Esophagus squamous epithelium (tissue), 5 donors: ENCODE measurements at regions not wholly inside any gene's neighbourhood (a gene's known extent, or its start where the extent isn't known, plus 50 kb on each side); places are given as distances from the start of the nearest gene placed in this dataset.

Experiments used
- DNase-seq: peaks from one replicate; lab custom pipeline; 2025; lab: John Stamatoyannopoulos, UW
- H3K27ac ChIP-seq, 4 donors: fragments of 200-600 bp; sonication (generic); one replicate each; pipeline ENCODE4 v1.5.1; 2016 to 2019; ENCODE audit warnings: mild to moderate bottlenecking in 1 of 4
- H3K27me3 ChIP-seq, 4 donors: fragments of 200-600 bp; sonication (generic); 1 replicate in 3 of 4; 2 replicates in 1 of 4; pipeline versions ENCODE4 v1.5.1 to v1.6.0; 2017 to 2021; ENCODE audit warnings: antibody characterized with exemption in 1 of 4
- H3K36me3 ChIP-seq, 3 donors: fragments of 200-600 bp; sonication (generic); one replicate each; pipeline ENCODE4 v1.5.1; 2016 to 2019
- H3K4me1 ChIP-seq, 3 donors: fragments of 200-600 bp; sonication (generic); one replicate each; pipeline ENCODE4 v1.5.1; 2017 to 2019
- H3K4me3 ChIP-seq, 4 donors: fragments of 200-600 bp; sonication (generic); 1 replicate in 3 of 4; 2 replicates in 1 of 4; pipeline ENCODE4 v1.5.1; 2016 to 2019; ENCODE audit warnings: mild to moderate bottlenecking in 2 of 4, moderate library complexity in 1 of 4
- H3K9me3 ChIP-seq, 3 donors: fragments of 200-600 bp; sonication (generic); one replicate each; pipeline ENCODE4 v1.5.1; 2016 to 2019
- POLR2A ChIP-seq, 4 donors: fragments of 450-650 bp; IDR thresholded peaks; one replicate each; pipeline ENCODE4 v1.6.1; 2017; ENCODE audit warnings: antibody characterized with exemption in 4 of 4, mild to moderate bottlenecking in 4 of 4, moderate library complexity in 3 of 4
- WGBS, 2 donors: methylation state at CpG; one replicate each; pipeline ENCODE4 v1.1.5; 2018; 5-methylcytosine and 5-hydroxymethylcytosine counted together
- intact Hi-C: fragments of 100-400 bp; cut with DNase I; formaldehyde crosslinking; loops from one replicate; pipeline ENCODE4 v1.15.0; 2022
- TF ChIP-seq, protein P1 (sequence below), 6 experiments: fragments of 450-650 bp in 4 of 6; fragments of 200-600 bp in 2 of 6; sonication (generic) in 2 of 6; IDR thresholded peaks; one replicate each; pipeline ENCODE4 v1.5.1; 2016 to 2019; ENCODE audit warnings: antibody characterized with exemption in 6 of 6, mild to moderate bottlenecking in 4 of 6, moderate library complexity in 4 of 6
- donor health status: DM: yes; HTN: yes; CAD: no.

DNA sequence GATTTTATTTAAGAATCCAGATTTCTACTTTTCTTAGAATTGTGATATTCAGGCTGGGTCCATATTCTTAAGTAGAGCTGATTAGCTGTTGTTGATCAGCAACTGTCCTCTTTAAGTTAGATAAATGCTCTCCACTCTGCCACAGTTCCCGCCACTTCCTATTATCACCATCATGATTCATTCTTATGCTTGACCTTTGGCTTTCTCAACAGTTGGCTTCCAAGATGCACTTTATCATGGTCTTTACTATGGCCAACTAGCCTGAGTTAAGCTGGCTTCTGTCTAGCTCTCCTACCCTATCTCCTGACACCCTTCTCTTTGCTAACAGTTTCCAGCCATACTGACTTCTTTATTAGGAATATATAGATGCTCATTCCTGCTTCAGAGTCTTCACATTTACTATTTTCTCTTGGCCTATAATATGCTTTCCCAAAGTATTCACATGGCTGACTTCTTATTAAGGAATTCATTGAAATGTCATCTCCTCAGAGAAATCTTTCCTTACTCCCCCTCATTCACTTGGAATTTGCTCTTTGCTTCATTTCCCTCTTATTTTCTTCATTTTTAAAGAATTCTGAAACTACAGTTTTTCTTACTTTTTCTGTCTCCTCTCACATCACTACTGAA lies 149.0 kb upstream of the IGF1 start:
- WGBS, 2 donors, result 77 to 82% methylated on average over 1 of the region's 1 CpG
- no peak overlapping the region for H3K27ac ChIP-seq
- no peaks in the 10 kb centered on the region for H3K36me3 ChIP-seq
- no peak overlapping the region for H3K4me3 ChIP-seq
- no peak for DNase-seq
- TF ChIP-seq, protein P1, sequence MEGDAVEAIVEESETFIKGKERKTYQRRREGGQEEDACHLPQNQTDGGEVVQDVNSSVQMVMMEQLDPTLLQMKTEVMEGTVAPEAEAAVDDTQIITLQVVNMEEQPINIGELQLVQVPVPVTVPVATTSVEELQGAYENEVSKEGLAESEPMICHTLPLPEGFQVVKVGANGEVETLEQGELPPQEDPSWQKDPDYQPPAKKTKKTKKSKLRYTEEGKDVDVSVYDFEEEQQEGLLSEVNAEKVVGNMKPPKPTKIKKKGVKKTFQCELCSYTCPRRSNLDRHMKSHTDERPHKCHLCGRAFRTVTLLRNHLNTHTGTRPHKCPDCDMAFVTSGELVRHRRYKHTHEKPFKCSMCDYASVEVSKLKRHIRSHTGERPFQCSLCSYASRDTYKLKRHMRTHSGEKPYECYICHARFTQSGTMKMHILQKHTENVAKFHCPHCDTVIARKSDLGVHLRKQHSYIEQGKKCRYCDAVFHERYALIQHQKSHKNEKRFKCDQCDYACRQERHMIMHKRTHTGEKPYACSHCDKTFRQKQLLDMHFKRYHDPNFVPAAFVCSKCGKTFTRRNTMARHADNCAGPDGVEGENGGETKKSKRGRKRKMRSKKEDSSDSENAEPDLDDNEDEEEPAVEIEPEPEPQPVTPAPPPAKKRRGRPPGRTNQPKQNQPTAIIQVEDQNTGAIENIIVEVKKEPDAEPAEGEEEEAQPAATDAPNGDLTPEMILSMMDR (IDR thresholded peaks at IDR 0.05), result no peak
- no peak for TF ChIP-seq POLR2A (IDR thresholded peaks at IDR 0.05)
- intact Hi-C loops, result no loop called here
- no peaks in the 10 kb centered on the region for H3K4me1 ChIP-seq
- peaks cover 0 to 21% (median 12%) of the 10 kb centered on the region in 3 donors for H3K9me3 ChIP-seq
- no peaks in the 10 kb centered on the region for H3K27me3 ChIP-seq

DNA sequence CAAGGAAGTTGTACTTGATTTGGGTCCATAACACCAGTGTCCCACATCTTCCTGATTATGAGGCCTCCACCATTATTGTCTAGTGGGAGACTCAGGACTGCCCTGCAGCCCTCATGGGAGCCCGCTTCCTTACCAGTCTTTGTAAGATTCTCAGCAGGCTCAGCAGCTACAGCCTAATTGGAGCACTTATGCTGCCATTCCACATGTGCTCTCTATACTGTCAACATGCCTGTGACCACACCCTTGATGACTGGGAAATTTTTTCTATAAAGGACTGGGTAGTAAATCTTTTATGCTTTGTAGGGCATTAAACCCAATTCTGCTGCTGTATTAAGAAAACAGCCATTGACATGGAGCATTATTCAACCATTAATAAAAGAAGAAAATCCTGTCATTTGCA lies 145.5 kb upstream of the IGF1 start:
- intact Hi-C loops, result no loop called here
- Histone ChIP-seq H3K4me1 (no peaks in the 10 kb centered on the region), H3K4me3 (no peak overlapping the region), H3K36me3 (no peaks in the 10 kb centered on the region), H3K9me3 (peaks cover 0 to 21% (median 12%) of the 10 kb centered on the region in 3 donors), H3K27ac (no peak overlapping the region), H3K27me3 (no peaks in the 10 kb centered on the region)
- no peak for TF ChIP-seq POLR2A (IDR thresholded peaks at IDR 0.05)
- TF ChIP-seq, protein P1 (IDR thresholded peaks at IDR 0.05), result no peak
- 71 to 89% methylated on average over 1 of the region's 1 CpG for WGBS, 2 donors
- DNase-seq, result no peak

GRCh38 chr12:102622618-102623017 lies 142.3 kb upstream of the IGF1 start:
- Histone ChIP-seq H3K27ac (no peak overlapping the region), H3K4me3 (no peak overlapping the region), H3K27me3 (no peaks in the 10 kb centered on the region), H3K36me3 (no peaks in the 10 kb centered on the region), H3K9me3 (peaks cover 0 to 11% (median 7%) of the 10 kb centered on the region in 3 donors), H3K4me1 (no peaks in the 10 kb centered on the region)
- 84 to 89% methylated on average over 2 of the region's 2 CpGs for WGBS, 2 donors
- TF ChIP-seq, protein P1 (IDR thresholded peaks at IDR 0.05), result no peak
- TF ChIP-seq POLR2A (IDR thresholded peaks at IDR 0.05), result no peak
- DNase-seq, result no peak
- intact Hi-C loops, result no loop called here

DNA sequence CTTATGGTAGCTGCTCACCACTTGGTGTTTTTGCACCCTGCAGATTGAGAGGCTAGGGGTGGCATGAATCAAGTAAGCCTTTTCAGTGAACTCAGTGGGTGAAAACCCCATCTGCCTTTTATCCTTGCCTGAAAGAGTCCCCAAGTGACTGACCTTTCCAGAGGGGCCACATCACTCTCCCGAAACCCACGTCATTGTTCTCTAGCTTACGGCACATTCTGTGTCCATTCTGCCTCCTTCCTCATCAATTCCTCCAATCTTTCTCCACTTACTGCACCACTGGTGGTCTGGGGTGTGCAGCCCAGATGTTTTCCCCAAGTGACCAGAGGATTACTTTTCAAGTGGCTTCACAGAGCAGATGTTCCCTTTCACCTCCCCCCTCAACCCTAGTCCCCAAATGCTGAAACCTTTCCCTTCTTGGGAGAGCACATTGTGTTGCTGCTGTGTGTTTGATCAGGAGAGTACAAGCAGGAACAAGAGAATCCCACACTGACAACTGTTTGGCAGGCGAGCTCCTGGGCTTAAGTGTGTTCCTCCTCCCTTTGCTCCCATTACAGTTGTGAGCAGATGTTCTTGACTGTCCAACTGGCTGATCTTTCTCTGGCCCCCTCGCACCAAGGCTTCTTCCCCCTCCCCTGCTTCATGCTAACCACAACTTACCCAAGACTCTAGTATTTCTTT lies 138.0 kb upstream of the IGF1 start:
- intact Hi-C loops, result no loop called here
- H3K27ac ChIP-seq, result no peak overlapping the region
- no peaks in the 10 kb centered on the region for H3K4me1 ChIP-seq
- H3K36me3 ChIP-seq, result no peaks in the 10 kb centered on the region
- 46 to 63% methylated on average over 5 of the region's 5 CpGs for WGBS, 2 donors
- H3K4me3 ChIP-seq, result no peak overlapping the region
- DNase-seq, result no peak
- no peaks in the 10 kb centered on the region for H3K9me3 ChIP-seq
- TF ChIP-seq POLR2A (IDR thresholded peaks at IDR 0.05), result no peak
- TF ChIP-seq, protein P1 (IDR thresholded peaks at IDR 0.05), result no peak
- no peaks in the 10 kb centered on the region for H3K27me3 ChIP-seq

GRCh38 chr12:102616692-102617091 lies 136.3 kb upstream of the IGF1 start:
- intact Hi-C loops, result no loop called here
- Histone ChIP-seq H3K27ac (no peak overlapping the region), H3K4me1 (no peaks in the 10 kb centered on the region), H3K36me3 (no peaks in the 10 kb centered on the region), H3K9me3 (no peaks in the 10 kb centered on the region), H3K4me3 (no peak overlapping the region), H3K27me3 (no peaks in the 10 kb centered on the region)
- WGBS, 2 donors, result 69 to 70% methylated on average over 2 of the region's 2 CpGs
- no peak for DNase-seq
- TF ChIP-seq, protein P1 (IDR thresholded peaks at IDR 0.05), result no peak
- no peak for TF ChIP-seq POLR2A (IDR thresholded peaks at IDR 0.05)
